Neural cell (in vitro differentiated cells): ENCODE measurements at regions not wholly inside any gene's neighbourhood (a gene's known extent, or its start where the extent isn't known, plus 50 kb on each side); places are given as distances from the start of the nearest gene placed in this dataset.

ENCODE experiments used
- H2AFZ ChIP-seq: fragments of 200-600, 300-800 bp; sonication (generic), shearing (Covaris generic); 2 replicates; pipeline ENCODE4 v1.6.0; 2014; ENCODE audit warnings: low read depth, mild to moderate bottlenecking, antibody characterized with exemption, low read length, moderate library complexity
- H3F3A ChIP-seq: fragments of 200-600 bp; shearing (Covaris generic); 2 replicates; pipeline ENCODE4 v1.6.1; 2016; ENCODE audit warnings: mild to moderate bottlenecking, moderate library complexity, mixed read lengths, antibody characterized with exemption, low read length; ENCODE audit not compliant: insufficient read depth, poor library complexity, severe bottlenecking
- H3K27ac ChIP-seq: fragments of 200-600, 300-800 bp; sonication (generic), shearing (Covaris generic); 2 replicates; pipeline ENCODE4 v1.5.1; 2014; ENCODE audit warnings: mild to moderate bottlenecking, low read length, moderate library complexity
- H3K27me3 ChIP-seq: fragments of 300-800, 200-600 bp; sonication (generic), shearing (Covaris generic); 2 replicates; pipeline ENCODE4 v1.6.0; 2014; ENCODE audit warnings: mild to moderate bottlenecking, low read depth, low read length, moderate library complexity; ENCODE audit not compliant: insufficient read depth
- H3K36me3 ChIP-seq: fragments of 300-800, 200-600 bp; sonication (generic), shearing (Covaris generic); 2 replicates; pipeline ENCODE4 v1.5.1; 2014; ENCODE audit warnings: mild to moderate bottlenecking, antibody characterized with exemption, low read length, moderate library complexity; ENCODE audit not compliant: insufficient read depth
- H3K4me2 ChIP-seq: fragments of 300-800, 200-600 bp; sonication (generic), shearing (Covaris generic); 2 replicates; pipeline ENCODE4 v1.6.0; 2014; ENCODE audit warnings: mild to moderate bottlenecking, low read length
- H3K4me3 ChIP-seq: fragments of 300-800, 200-600 bp; sonication (generic), shearing (Covaris generic); 2 replicates; pipeline ENCODE4 v1.5.1; 2014; ENCODE audit warnings: mild to moderate bottlenecking, low read length, moderate library complexity
- H3K79me2 ChIP-seq: fragments of 200-600 bp; shearing (Covaris generic); replicated peaks from 2 replicates; pipeline ENCODE4 v1.6.0; 2014; ENCODE audit warnings: mild to moderate bottlenecking, low read length, moderate library complexity; ENCODE audit not compliant: insufficient read depth
- H3K9ac ChIP-seq: fragments of 300-800, 200-600 bp; sonication (generic), shearing (Covaris generic); 2 replicates; pipeline ENCODE4 v1.6.1; 2016; ENCODE audit warnings: mild to moderate bottlenecking, low read length, mixed read lengths
- H3K9me2 ChIP-seq: fragments of 200-600 bp; shearing (Covaris generic); 2 replicates; pipeline ENCODE4 v1.6.1; 2016; ENCODE audit warnings: mild to moderate bottlenecking, low read length, mixed read lengths; ENCODE audit not compliant: insufficient read depth
- H3K9me3 ChIP-seq: fragments of 200-600, 300-800 bp; sonication (generic), shearing (Covaris generic); 2 replicates; pipeline ENCODE4 v1.6.1; 2016; ENCODE audit warnings: mild to moderate bottlenecking, mixed run types, low read length, moderate library complexity, mixed read lengths
- H4K20me1 ChIP-seq: fragments of 200-600 bp; shearing (Covaris generic); 2 replicates; pipeline ENCODE4 v1.6.1; 2016; ENCODE audit warnings: mild to moderate bottlenecking, mixed run types; ENCODE audit not compliant: insufficient read depth
- CTCF ChIP-seq: fragments of 450-650 bp; IDR thresholded peaks from 2 replicates; pipeline ENCODE4 v1.5.1; 2014; ENCODE audit warnings: antibody characterized with exemption, mild to moderate bottlenecking, moderate library complexity; ENCODE audit not compliant: poor library complexity, severe bottlenecking
- EP300 ChIP-seq: fragments of 450-650 bp; conservative IDR thresholded peaks from 2 replicates; pipeline ENCODE4 v1.6.1; 2014; ENCODE audit warnings: antibody characterized with exemption, mild to moderate bottlenecking, moderate library complexity; ENCODE audit not compliant: poor library complexity, severe bottlenecking
- EZH2 ChIP-seq: fragments of 200-600, 300-800 bp; shearing (Covaris generic), sonication (generic); IDR thresholded peaks from 2 replicates; pipeline ENCODE4 v1.6.1; 2014; ENCODE audit warnings: antibody characterized with exemption, low read length, borderline replicate concordance, mild to moderate bottlenecking; ENCODE audit not compliant: insufficient read depth, poor library complexity, severe bottlenecking
- MXI1 ChIP-seq: fragments of 450-650 bp; conservative IDR thresholded peaks from 2 replicates; pipeline ENCODE4 v1.6.1; 2014; ENCODE audit warnings: antibody characterized with exemption, mild to moderate bottlenecking; ENCODE audit not compliant: poor library complexity, severe bottlenecking
- POLR2AphosphoS5 ChIP-seq: IDR thresholded peaks from 2 replicates; pipeline ENCODE4 v1.6.1; 2012
- RAD21 ChIP-seq: fragments of 450-650 bp; conservative IDR thresholded peaks from 2 replicates; pipeline ENCODE4 v1.6.1; 2014; ENCODE audit warnings: antibody characterized with exemption, mild to moderate bottlenecking, moderate library complexity
- SMC3 ChIP-seq: fragments of 450-650 bp; conservative IDR thresholded peaks from 2 replicates; pipeline ENCODE4 v1.6.1; 2014; ENCODE audit warnings: antibody characterized with exemption, mild to moderate bottlenecking, moderate library complexity; ENCODE audit not compliant: poor library complexity
- TAF1 ChIP-seq: IDR thresholded peaks from 2 replicates; pipeline ENCODE4 v1.6.1; 2012; ENCODE audit warnings: low read depth
- TF ChIP-seq, protein P1 (sequence below): IDR thresholded peaks from 2 replicates; pipeline ENCODE4 v1.6.1; 2012; ENCODE audit warnings: borderline replicate concordance

- Histone ChIP-seq H3K9ac (no peak overlapping the region), H3K9me2 (no peaks in the 10 kb centered on the region), H3K36me3 (no peaks in the 10 kb centered on the region), H3K79me2 (no peaks in the 10 kb centered on the region), H3K9me3 (peaks cover 4% of the 10 kb centered on the region), H3K27me3 (no peaks in the 10 kb centered on the region), H3K4me2 (no peak overlapping the region), H3K4me3 (no peak overlapping the region), H4K20me1 (no peaks in the 10 kb centered on the region), H3F3A (no peaks in the 10 kb centered on the region), H3K27ac (no peak overlapping the region), H2AFZ (no peak overlapping the region)
- TF ChIP-seq SMC3: no peak
Observed at GRCh38 chr2:123870206-123870880, 154.7 kb upstream of the CNTNAP5 start.

DNA sequence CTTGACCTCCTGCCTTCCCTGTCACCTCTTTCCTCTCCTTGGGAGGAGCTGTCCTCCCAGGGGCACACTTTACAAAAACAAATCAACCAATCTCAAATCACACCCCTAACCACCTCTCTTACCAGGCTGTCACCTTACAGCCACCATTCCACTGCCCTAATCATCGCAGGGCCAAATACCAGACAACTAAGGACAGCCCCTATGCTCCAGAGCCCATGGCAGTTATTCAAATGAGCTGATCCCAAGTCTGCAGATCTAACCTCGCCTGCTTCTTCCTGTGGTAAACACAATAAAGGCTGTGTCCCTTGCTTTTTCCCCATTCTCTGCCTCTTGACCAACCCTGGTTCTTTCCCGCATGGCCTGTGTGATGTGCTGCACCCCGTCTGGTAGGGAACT, 154.2 kb upstream of the CNTNAP5 start:
- TF ChIP-seq POLR2AphosphoS5: no peak
- no peak for TF ChIP-seq RAD21
- TF ChIP-seq, protein P1, sequence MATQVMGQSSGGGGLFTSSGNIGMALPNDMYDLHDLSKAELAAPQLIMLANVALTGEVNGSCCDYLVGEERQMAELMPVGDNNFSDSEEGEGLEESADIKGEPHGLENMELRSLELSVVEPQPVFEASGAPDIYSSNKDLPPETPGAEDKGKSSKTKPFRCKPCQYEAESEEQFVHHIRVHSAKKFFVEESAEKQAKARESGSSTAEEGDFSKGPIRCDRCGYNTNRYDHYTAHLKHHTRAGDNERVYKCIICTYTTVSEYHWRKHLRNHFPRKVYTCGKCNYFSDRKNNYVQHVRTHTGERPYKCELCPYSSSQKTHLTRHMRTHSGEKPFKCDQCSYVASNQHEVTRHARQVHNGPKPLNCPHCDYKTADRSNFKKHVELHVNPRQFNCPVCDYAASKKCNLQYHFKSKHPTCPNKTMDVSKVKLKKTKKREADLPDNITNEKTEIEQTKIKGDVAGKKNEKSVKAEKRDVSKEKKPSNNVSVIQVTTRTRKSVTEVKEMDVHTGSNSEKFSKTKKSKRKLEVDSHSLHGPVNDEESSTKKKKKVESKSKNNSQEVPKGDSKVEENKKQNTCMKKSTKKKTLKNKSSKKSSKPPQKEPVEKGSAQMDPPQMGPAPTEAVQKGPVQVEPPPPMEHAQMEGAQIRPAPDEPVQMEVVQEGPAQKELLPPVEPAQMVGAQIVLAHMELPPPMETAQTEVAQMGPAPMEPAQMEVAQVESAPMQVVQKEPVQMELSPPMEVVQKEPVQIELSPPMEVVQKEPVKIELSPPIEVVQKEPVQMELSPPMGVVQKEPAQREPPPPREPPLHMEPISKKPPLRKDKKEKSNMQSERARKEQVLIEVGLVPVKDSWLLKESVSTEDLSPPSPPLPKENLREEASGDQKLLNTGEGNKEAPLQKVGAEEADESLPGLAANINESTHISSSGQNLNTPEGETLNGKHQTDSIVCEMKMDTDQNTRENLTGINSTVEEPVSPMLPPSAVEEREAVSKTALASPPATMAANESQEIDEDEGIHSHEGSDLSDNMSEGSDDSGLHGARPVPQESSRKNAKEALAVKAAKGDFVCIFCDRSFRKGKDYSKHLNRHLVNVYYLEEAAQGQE: no peak
- TF ChIP-seq EP300: no peak
- no peak for TF ChIP-seq TAF1
- no peak for TF ChIP-seq CTCF
- TF ChIP-seq SMC3: no peak
- TF ChIP-seq EZH2: no peak
- TF ChIP-seq MXI1: no peak
- no peaks in the 10 kb centered on the region for H3K27me3 ChIP-seq
- H3K4me3 ChIP-seq: no peak overlapping the region
- no peak overlapping the region for H3K4me2 ChIP-seq
- no peak overlapping the region for H3K9ac ChIP-seq
- H3F3A ChIP-seq: no peaks in the 10 kb centered on the region
- H3K9me2 ChIP-seq: no peaks in the 10 kb centered on the region
- H3K27ac ChIP-seq: no peak overlapping the region
- no peaks in the 10 kb centered on the region for H4K20me1 ChIP-seq
- H3K79me2 ChIP-seq: no peaks in the 10 kb centered on the region
- H3K36me3 ChIP-seq: no peaks in the 10 kb centered on the region
- peaks cover 4% of the 10 kb centered on the region for H3K9me3 ChIP-seq
- no peak overlapping the region for H2AFZ ChIP-seq

DNA sequence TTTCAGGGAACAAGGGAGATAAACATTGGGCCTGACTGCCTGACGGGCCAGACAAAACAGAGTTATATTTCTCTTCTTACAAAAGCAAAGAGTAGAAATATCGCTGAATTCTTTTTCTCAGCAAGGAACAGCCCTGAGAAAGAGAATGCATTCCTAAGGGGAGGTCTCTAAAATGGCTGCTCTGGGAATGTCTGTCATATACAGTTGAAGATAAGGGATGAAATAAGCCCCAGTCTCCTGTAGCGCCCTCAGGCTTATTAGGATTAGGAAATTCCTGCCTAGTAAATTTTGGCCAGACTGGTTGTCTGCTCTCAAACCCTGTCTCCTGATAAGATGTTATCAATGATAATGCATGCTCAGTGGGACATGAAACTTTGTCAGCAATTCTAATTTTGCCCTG, 134.9 kb upstream of the CNTNAP5 start:
- Histone ChIP-seq H3K9me2 (no peaks in the 10 kb centered on the region), H3K9ac (no peak overlapping the region), H3F3A (no peaks in the 10 kb centered on the region), H4K20me1 (no peaks in the 10 kb centered on the region), H3K36me3 (no peaks in the 10 kb centered on the region), H3K4me3 (no peak overlapping the region), H3K27ac (no peak overlapping the region), H3K79me2 (no peaks in the 10 kb centered on the region), H2AFZ (no peak overlapping the region), H3K9me3 (no peaks in the 10 kb centered on the region), H3K4me2 (no peak overlapping the region), H3K27me3 (no peaks in the 10 kb centered on the region)
- TF ChIP-seq, protein P1: no peak
- no peak for TF ChIP-seq EP300
- TF ChIP-seq TAF1: no peak
- TF ChIP-seq EZH2: no peak
- TF ChIP-seq MXI1: no peak
- TF ChIP-seq CTCF: no peak
- TF ChIP-seq POLR2AphosphoS5: no peak
- no peak for TF ChIP-seq RAD21
- no peak for TF ChIP-seq SMC3
